HepG2 (cell line): ENCODE measurements at regions not wholly inside any gene's neighbourhood (a gene's known extent, or its start where the extent isn't known, plus 50 kb on each side); places are given as distances from the start of the nearest gene placed in this dataset.

Experiments
- ATAC-seq: fragments of 200-7000 bp; cut with Tn5 transposase; 3 replicates; pipeline ENCODE4 v1.9.1; 2020; ENCODE audit warnings: mild to moderate bottlenecking, moderate library complexity
- BruUV-seq: library from RNA; stranded (reverse); fragments of 400-500 nt; replicated peaks from 2 replicates; lab custom pipeline; 2021; lab: Mats Ljungman, UMichigan
- CTCF ChIA-PET: fragments of 300-600 bp; formaldehyde crosslinking; extraction: SDS; loops from one replicate; lab custom pipeline; 2021; ENCODE audit warnings: low total read pairs, inconsistent platforms, low intra/inter-chr PET ratio; lab: Yijun Ruan, JAX
- POLR2A ChIA-PET: fragments of 350-600 bp; sonication (Branson Sonifier 250); formaldehyde crosslinking; loops from one replicate; lab custom pipeline; 2020; ENCODE audit warnings: antibody characterized with exemption, inconsistent platforms; lab: Yijun Ruan, JAX
- DNase-seq: peaks from one replicate; pipeline ENCODE4 v3.0.0-alpha.2; 2015; ENCODE audit warnings: low spot score
- FAIRE-seq: peaks from 3 replicates; lab custom pipeline; 2011; peaks lifted over from hg19 to GRCh38; lab: Jason Lieb, UNC
- H2AFZ ChIP-seq: one replicate; pipeline ENCODE4 v1.6.1; 2011; ENCODE audit warnings: low read length, inconsistent platforms
- H3K27ac ChIP-seq: fragments of 300-600 bp; 3 replicates; pipeline ENCODE4 v1.8.0; 2011; ENCODE audit warnings: mixed run types, mild to moderate bottlenecking, mixed read lengths, low read length, inconsistent platforms; ENCODE audit not compliant: insufficient read depth; ENCODE audit errors: extremely low read length
- H3K27me3 ChIP-seq, 2 experiments: fragments of 200-600 bp in 1 of 2; 2 replicates in 1 of 2; 3 replicates in 1 of 2; pipeline versions ENCODE4 v1.6.0 to v1.8.0; 2011; ENCODE audit warnings: low read length in 2 of 2, mild to moderate bottlenecking in 2 of 2, moderate library complexity in 2 of 2, inconsistent platforms in 1 of 2; ENCODE audit not compliant: insufficient read depth in 2 of 2, control insufficient read depth in 1 of 2
- H3K36me3 ChIP-seq, 2 experiments: fragments of 200-600 bp in 1 of 2; replicated peaks in 1 of 2; 2 replicates in 1 of 2; 3 replicates in 1 of 2; pipeline versions ENCODE4 v1.5.1 to v1.8.0; 2011; ENCODE audit warnings: low read length in 2 of 2, inconsistent platforms in 1 of 2; ENCODE audit not compliant: insufficient read depth in 2 of 2, control insufficient read depth in 1 of 2
- H3K4me1 ChIP-seq: 2 replicates; pipeline ENCODE4 v1.5.1; 2012; ENCODE audit warnings: low read length, inconsistent platforms; ENCODE audit not compliant: insufficient read depth
- H3K4me2 ChIP-seq: 2 replicates; pipeline ENCODE4 v1.6.0; 2011; ENCODE audit warnings: low read depth, low read length, inconsistent platforms
- H3K4me3 ChIP-seq, 3 experiments: fragments of 200-600 bp in 1 of 3; sonication (generic), shearing (Covaris generic) in 1 of 3; replicated peaks in 1 of 3; 2 replicates each; pipeline ENCODE4 v1.5.1; 2011 to 2016; ENCODE audit warnings: low read length in 3 of 3, inconsistent platforms in 2 of 3, low read depth in 2 of 3, mild to moderate bottlenecking in 2 of 3, control low read depth in 1 of 3, mixed read lengths in 1 of 3; ENCODE audit not compliant: insufficient read depth in 1 of 3
- H3K79me2 ChIP-seq: one replicate; pipeline ENCODE4 v1.6.1; 2011; ENCODE audit warnings: low read length, inconsistent platforms; ENCODE audit not compliant: insufficient read depth
- H3K9ac ChIP-seq: 2 replicates; pipeline ENCODE4 v1.6.0; 2011; ENCODE audit warnings: mild to moderate bottlenecking, low read depth, low read length, inconsistent platforms; ENCODE audit not compliant: insufficient read depth
- H3K9me3 ChIP-seq: 2 replicates; pipeline ENCODE4 v1.5.1; 2012; ENCODE audit warnings: mild to moderate bottlenecking, low read length
- H4K20me1 ChIP-seq: 2 replicates; pipeline ENCODE4 v1.6.0; 2011; ENCODE audit warnings: inconsistent platforms, mild to moderate bottlenecking, low read length, moderate library complexity; ENCODE audit not compliant: insufficient read depth
- ARID5B ChIP-seq: IDR thresholded peaks from 2 replicates; pipeline ENCODE4 v1.4.0; 2020; ENCODE audit warnings: mild to moderate bottlenecking, missing genetic modification reagents
- ARNT2 ChIP-seq: sonication (generic); formaldehyde crosslinking; IDR thresholded peaks from 2 replicates; pipeline ENCODE4 v1.8.0; 2022; ENCODE audit warnings: mild to moderate bottlenecking, low read depth, missing genetic modification reagents, moderate library complexity
- ASH2L ChIP-seq: fragments of 300-600, 200-600 bp; sonication (generic); IDR thresholded peaks from 2 replicates; pipeline ENCODE4 v1.7.0; 2017; ENCODE audit warnings: low read depth, mild to moderate bottlenecking, moderate library complexity, mixed read lengths, low read length; ENCODE audit not compliant: insufficient read length
- NONO ChIP-seq, 2 experiments: fragments of 450-650 bp in 1 of 2; sonication (generic) in 1 of 2; formaldehyde crosslinking in 1 of 2; IDR thresholded peaks in 1 of 2; conservative IDR thresholded peaks in 1 of 2; 2 replicates each; pipeline versions ENCODE4 v1.6.1 to v1.8.0; 2017 to 2022; ENCODE audit warnings: mild to moderate bottlenecking in 1 of 2, missing genetic modification reagents in 1 of 2, moderate library complexity in 1 of 2
- SKI ChIP-seq: fragments of 450-650 bp; IDR thresholded peaks from one replicate; pipeline ENCODE4 v1.6.1; 2018; ENCODE audit warnings: mild to moderate bottlenecking; ENCODE audit not compliant: partially characterized antibody
- SP5 ChIP-seq: IDR thresholded peaks from 2 replicates; pipeline ENCODE4 v1.6.1; 2016; ENCODE audit warnings: low read depth, borderline replicate concordance
- TEAD2 ChIP-seq: sonication (generic); formaldehyde crosslinking; IDR thresholded peaks from 2 replicates; pipeline ENCODE4 v1.9.0; 2021; ENCODE audit warnings: missing genetic modification reagents
- ZNF12 ChIP-seq: sonication (generic); formaldehyde crosslinking; IDR thresholded peaks from 2 replicates; pipeline ENCODE4 v1.5.0; 2020; ENCODE audit warnings: missing genetic modification reagents
- ZNF143 ChIP-seq: sonication (generic); formaldehyde crosslinking; IDR thresholded peaks from 2 replicates; pipeline ENCODE4 v1.4.0; 2020; ENCODE audit warnings: missing genetic modification reagents
- WGBS: methylation state at CpG from one replicate; pipeline ENCODE4 v1.1.6; 2017; ENCODE audit warnings: low lambda C conversion rate; 5-methylcytosine and 5-hydroxymethylcytosine counted together
- in situ Hi-C: cut with HindIII; loops from 2 replicates; pipeline ENCODE4 v1.10.0; 2017; ENCODE audit warnings: low pct_unique_long_range_greater_than_20kb; ENCODE audit not compliant: extremely low pct_ligation_motif_present
- intact Hi-C: fragments of 100-400 bp; cut with micrococcal nuclease; formaldehyde crosslinking; loops from one replicate; pipeline ENCODE4 v1.10.0; 2022; ENCODE audit not compliant: unreplicated experiment
- TF ChIP-seq, protein P1 (sequence below): sonication (generic); formaldehyde crosslinking; IDR thresholded peaks from 2 replicates; pipeline ENCODE4 v1.4.0; 2020; ENCODE audit warnings: missing genetic modification reagents

DNA sequence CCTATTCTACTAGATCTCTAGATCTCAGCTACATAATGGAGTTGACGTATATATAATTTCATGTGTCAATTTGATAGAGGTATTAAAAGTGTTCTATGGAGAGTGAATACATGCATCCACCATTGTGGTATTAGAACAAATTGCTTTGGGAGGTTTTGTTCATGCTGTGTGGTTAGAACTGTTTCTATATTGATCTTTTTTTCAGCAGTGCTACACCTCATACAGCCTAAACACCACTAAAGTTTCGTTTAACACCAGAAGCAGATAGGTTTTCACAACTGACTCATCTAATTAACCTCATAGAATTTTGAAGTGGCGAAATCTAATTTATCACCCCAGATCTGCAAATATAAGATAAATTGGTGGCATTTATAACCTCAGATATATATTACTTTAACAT lies 269.4 kb upstream of the SEMA6A start:
- H3K4me1 ChIP-seq: peaks cover 25% of the 10 kb centered on the region
- TF ChIP-seq ZNF143 (no peak), NONO (IDR thresholded peaks at IDR 0.05) (no peak), NONO (CRISPR knock-in tag; conservative IDR thresholded peaks at IDR 0.05) (no peak), ZNF12 (CRISPR knock-in tag) (peak; percentile 59; the same call in 1 of the 2 replicates)
- ATAC-seq (no peak), DNase-seq (no peak), FAIRE-seq (no peak)
- WGBS: 83% methylated on average over 3 of the region's 3 CpGs
- ChIA-PET POLR2A (no interaction called here), CTCF (no interaction called here)
- no peaks in the 10 kb centered on the region for H3K36me3 ChIP-seq
- no peaks in the 10 kb centered on the region for H3K9me3 ChIP-seq
- H3K27ac ChIP-seq: no peak overlapping the region
- no peaks in the 10 kb centered on the region for H3K79me2 ChIP-seq
- no peak overlapping the region for H3K4me3 ChIP-seq
- H3K9ac ChIP-seq: no peak overlapping the region
- no peak overlapping the region for H3K4me2 ChIP-seq
- H3K27me3 ChIP-seq: no peaks in the 10 kb centered on the region
- no peak overlapping the region for H2AFZ ChIP-seq
- in situ Hi-C loops (no loop called here), intact Hi-C loops (no loop called here)
- no peaks in the 10 kb centered on the region for H4K20me1 ChIP-seq
- BruUV-seq: no TSS peak

GRCh38 chr5:116842514-116842961 lies 267.9 kb upstream of the SEMA6A start:
- no peaks in the 10 kb centered on the region for H3K36me3 ChIP-seq
- ChIA-PET POLR2A (no interaction called here), CTCF (no interaction called here)
- H3K4me1 ChIP-seq: peaks cover 19% of the 10 kb centered on the region
- BruUV-seq: no TSS peak
- H2AFZ ChIP-seq: no peak overlapping the region
- H3K4me2 ChIP-seq: no peak overlapping the region
- 86% methylated on average over 4 of the region's 4 CpGs for WGBS
- H3K4me3 ChIP-seq: no peak overlapping the region
- DNase-seq (no peak), FAIRE-seq (no peak), ATAC-seq (no peak)
- no peaks in the 10 kb centered on the region for H4K20me1 ChIP-seq
- no peaks in the 10 kb centered on the region for H3K9me3 ChIP-seq
- in situ Hi-C loops: no loop called here
- intact Hi-C loops: no loop called here
- no peak overlapping the region for H3K9ac ChIP-seq
- H3K27me3 ChIP-seq: no peaks in the 10 kb centered on the region
- H3K79me2 ChIP-seq: no peaks in the 10 kb centered on the region
- H3K27ac ChIP-seq: no peak overlapping the region
- TF ChIP-seq, protein P1, sequence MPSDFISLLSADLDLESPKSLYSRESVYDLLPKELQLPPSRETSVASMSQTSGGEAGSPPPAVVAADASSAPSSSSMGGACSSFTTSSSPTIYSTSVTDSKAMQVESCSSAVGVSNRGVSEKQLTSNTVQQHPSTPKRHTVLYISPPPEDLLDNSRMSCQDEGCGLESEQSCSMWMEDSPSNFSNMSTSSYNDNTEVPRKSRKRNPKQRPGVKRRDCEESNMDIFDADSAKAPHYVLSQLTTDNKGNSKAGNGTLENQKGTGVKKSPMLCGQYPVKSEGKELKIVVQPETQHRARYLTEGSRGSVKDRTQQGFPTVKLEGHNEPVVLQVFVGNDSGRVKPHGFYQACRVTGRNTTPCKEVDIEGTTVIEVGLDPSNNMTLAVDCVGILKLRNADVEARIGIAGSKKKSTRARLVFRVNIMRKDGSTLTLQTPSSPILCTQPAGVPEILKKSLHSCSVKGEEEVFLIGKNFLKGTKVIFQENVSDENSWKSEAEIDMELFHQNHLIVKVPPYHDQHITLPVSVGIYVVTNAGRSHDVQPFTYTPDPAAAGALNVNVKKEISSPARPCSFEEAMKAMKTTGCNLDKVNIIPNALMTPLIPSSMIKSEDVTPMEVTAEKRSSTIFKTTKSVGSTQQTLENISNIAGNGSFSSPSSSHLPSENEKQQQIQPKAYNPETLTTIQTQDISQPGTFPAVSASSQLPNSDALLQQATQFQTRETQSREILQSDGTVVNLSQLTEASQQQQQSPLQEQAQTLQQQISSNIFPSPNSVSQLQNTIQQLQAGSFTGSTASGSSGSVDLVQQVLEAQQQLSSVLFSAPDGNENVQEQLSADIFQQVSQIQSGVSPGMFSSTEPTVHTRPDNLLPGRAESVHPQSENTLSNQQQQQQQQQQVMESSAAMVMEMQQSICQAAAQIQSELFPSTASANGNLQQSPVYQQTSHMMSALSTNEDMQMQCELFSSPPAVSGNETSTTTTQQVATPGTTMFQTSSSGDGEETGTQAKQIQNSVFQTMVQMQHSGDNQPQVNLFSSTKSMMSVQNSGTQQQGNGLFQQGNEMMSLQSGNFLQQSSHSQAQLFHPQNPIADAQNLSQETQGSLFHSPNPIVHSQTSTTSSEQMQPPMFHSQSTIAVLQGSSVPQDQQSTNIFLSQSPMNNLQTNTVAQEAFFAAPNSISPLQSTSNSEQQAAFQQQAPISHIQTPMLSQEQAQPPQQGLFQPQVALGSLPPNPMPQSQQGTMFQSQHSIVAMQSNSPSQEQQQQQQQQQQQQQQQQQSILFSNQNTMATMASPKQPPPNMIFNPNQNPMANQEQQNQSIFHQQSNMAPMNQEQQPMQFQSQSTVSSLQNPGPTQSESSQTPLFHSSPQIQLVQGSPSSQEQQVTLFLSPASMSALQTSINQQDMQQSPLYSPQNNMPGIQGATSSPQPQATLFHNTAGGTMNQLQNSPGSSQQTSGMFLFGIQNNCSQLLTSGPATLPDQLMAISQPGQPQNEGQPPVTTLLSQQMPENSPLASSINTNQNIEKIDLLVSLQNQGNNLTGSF: no peak
- TF ChIP-seq ASH2L: no peak
- TF ChIP-seq SP5 (CRISPR knock-in tag): no peak
- TF ChIP-seq TEAD2: no peak
- TF ChIP-seq ARNT2: no peak
- no peak for TF ChIP-seq SKI
- no peak for TF ChIP-seq ARID5B (CRISPR knock-in tag)
